HUES6 (cell line): ENCODE measurements at regions not wholly inside any gene's neighbourhood (a gene's known extent, or its start where the extent isn't known, plus 50 kb on each side); places are given as distances from the start of the nearest gene placed in this dataset.

ENCODE experiments used
- H3K27ac ChIP-seq: 2 replicates; pipeline ENCODE4 v1.7.0; 2013; ENCODE audit warnings: low read depth, mild to moderate bottlenecking, low read length, inconsistent platforms
- H3K27me3 ChIP-seq: 2 replicates; pipeline ENCODE4 v1.6.1; 2013; ENCODE audit warnings: low read length; ENCODE audit not compliant: control insufficient read depth, insufficient read depth
- H3K36me3 ChIP-seq: 2 replicates; pipeline ENCODE4 v1.6.1; 2013; ENCODE audit warnings: low read length; ENCODE audit not compliant: control insufficient read depth, insufficient read depth
- H3K4me1 ChIP-seq: 2 replicates; pipeline ENCODE4 v1.6.1; 2013; ENCODE audit warnings: low read length; ENCODE audit not compliant: control insufficient read depth, insufficient read depth
- H3K4me3 ChIP-seq: 2 replicates; pipeline ENCODE4 v1.5.1; 2013; ENCODE audit warnings: low read depth, low read length
- H3K9ac ChIP-seq: one replicate; pipeline ENCODE4 v1.6.1; 2013; ENCODE audit warnings: mild to moderate bottlenecking, low read length
- H3K9me3 ChIP-seq: 2 replicates; pipeline ENCODE4 v1.6.1; 2013; ENCODE audit warnings: low read depth, low read length; ENCODE audit not compliant: control insufficient read depth, insufficient read depth

- H3K27me3 ChIP-seq, result no peaks in the 10 kb centered on the region
- H3K4me3 ChIP-seq, result no peak overlapping the region
- H3K4me1 ChIP-seq, result no peaks in the 10 kb centered on the region
- no peak overlapping the region for H3K27ac ChIP-seq
- H3K9ac ChIP-seq, result no peak overlapping the region
- no peaks in the 10 kb centered on the region for H3K9me3 ChIP-seq
- no peaks in the 10 kb centered on the region for H3K36me3 ChIP-seq
Measured at GRCh38 chr5:8239198-8239597, 370.2 kb downstream of the MTRR start.

GRCh38 chr5:8239646-8240045 lies 370.7 kb downstream of the MTRR start:
- Histone ChIP-seq H3K4me3 (no peak overlapping the region), H3K9ac (no peak overlapping the region), H3K27me3 (no peaks in the 10 kb centered on the region), H3K36me3 (no peaks in the 10 kb centered on the region), H3K27ac (no peak overlapping the region), H3K4me1 (no peaks in the 10 kb centered on the region), H3K9me3 (no peaks in the 10 kb centered on the region)

- no peaks in the 10 kb centered on the region for H3K36me3 ChIP-seq
- H3K4me1 ChIP-seq, result no peaks in the 10 kb centered on the region
- H3K27me3 ChIP-seq, result no peaks in the 10 kb centered on the region
- no peak overlapping the region for H3K4me3 ChIP-seq
- H3K9me3 ChIP-seq, result no peaks in the 10 kb centered on the region
- no peak overlapping the region for H3K27ac ChIP-seq
- no peak overlapping the region for H3K9ac ChIP-seq
Measured at GRCh38 chr5:8241076-8241475, 372.1 kb downstream of the MTRR start.

- Histone ChIP-seq H3K9ac (no peak overlapping the region), H3K27me3 (no peaks in the 10 kb centered on the region), H3K4me3 (no peak overlapping the region), H3K27ac (no peak overlapping the region), H3K4me1 (no peaks in the 10 kb centered on the region), H3K36me3 (no peaks in the 10 kb centered on the region), H3K9me3 (no peaks in the 10 kb centered on the region)
Measured at GRCh38 chr5:8241558-8241957, 372.6 kb downstream of the MTRR start.

- Histone ChIP-seq H3K36me3 (no peaks in the 10 kb centered on the region), H3K9ac (no peak overlapping the region), H3K4me3 (no peak overlapping the region), H3K27me3 (0 out of 2 replicates have a peak, but pooled peaks cover 3% of the 10 kb centered on the region), H3K27ac (no peak overlapping the region), H3K9me3 (no peaks in the 10 kb centered on the region), H3K4me1 (no peaks in the 10 kb centered on the region)
Measured at GRCh38 chr5:8247049-8247899, 378.3 kb downstream of the MTRR start.

- Histone ChIP-seq H3K27me3 (peaks cover 12% of the 10 kb centered on the region; the same call in 1 of the 2 replicates), H3K4me3 (no peak overlapping the region), H3K4me1 (no peaks in the 10 kb centered on the region), H3K9ac (no peak overlapping the region), H3K27ac (no peak overlapping the region), H3K9me3 (no peaks in the 10 kb centered on the region), H3K36me3 (no peaks in the 10 kb centered on the region)
Measured at GRCh38 chr5:8253376-8253775, 384.4 kb downstream of the MTRR start.

GRCh38 chr5:8254674-8255073 lies 385.7 kb downstream of the MTRR start:
- H3K36me3 ChIP-seq, result no peaks in the 10 kb centered on the region
- no peak overlapping the region for H3K9ac ChIP-seq
- no peaks in the 10 kb centered on the region; the same call in 1 of the 2 replicates for H3K4me1 ChIP-seq
- H3K27me3 ChIP-seq, result peaks cover 12% of the 10 kb centered on the region; the same call in 1 of the 2 replicates
- no peaks in the 10 kb centered on the region for H3K9me3 ChIP-seq
- H3K4me3 ChIP-seq, result no peak overlapping the region
- no peak overlapping the region for H3K27ac ChIP-seq

- Histone ChIP-seq H3K4me3 (no peak overlapping the region), H3K27me3 (peaks cover 8% of the 10 kb centered on the region; the same call in 1 of the 2 replicates), H3K9me3 (no peaks in the 10 kb centered on the region), H3K36me3 (no peaks in the 10 kb centered on the region), H3K4me1 (no peaks in the 10 kb centered on the region; the same call in 1 of the 2 replicates), H3K9ac (no peak overlapping the region), H3K27ac (no peak overlapping the region)
Measured at GRCh38 chr5:8258801-8259200, 389.9 kb downstream of the MTRR start.

GRCh38 chr5:8270246-8270645 lies 401.3 kb downstream of the MTRR start:
- H3K9me3 ChIP-seq, result no peaks in the 10 kb centered on the region

GRCh38 chr5:8280711-8281363 lies 411.9 kb downstream of the MTRR start:
- Histone ChIP-seq H3K36me3 (no peaks in the 10 kb centered on the region), H3K27ac (no peak overlapping the region), H3K4me1 (no peaks in the 10 kb centered on the region), H3K27me3 (no peaks in the 10 kb centered on the region), H3K9ac (no peak overlapping the region), H3K4me3 (no peak overlapping the region), H3K9me3 (no peaks in the 10 kb centered on the region)

More at GRCh38 chr5:8270246-8270645, 401.3 kb downstream of the MTRR start:
- H3K9ac ChIP-seq, result no peak overlapping the region
- no peaks in the 10 kb centered on the region for H3K36me3 ChIP-seq
- no peaks in the 10 kb centered on the region for H3K27me3 ChIP-seq
- H3K4me1 ChIP-seq, result no peaks in the 10 kb centered on the region
- no peak overlapping the region for H3K27ac ChIP-seq
- H3K4me3 ChIP-seq, result no peak overlapping the region

- Histone ChIP-seq H3K4me3 (no peak overlapping the region), H3K27ac (no peak overlapping the region), H3K9ac (no peak overlapping the region), H3K4me1 (no peaks in the 10 kb centered on the region), H3K27me3 (no peaks in the 10 kb centered on the region; the same call in 1 of the 2 replicates), H3K9me3 (no peaks in the 10 kb centered on the region), H3K36me3 (no peaks in the 10 kb centered on the region)
Measured at GRCh38 chr5:8288334-8288733, 419.4 kb downstream of the MTRR start.
